Small intestine (tissue), 7 donors: ENCODE measurements at regions not wholly inside any gene's neighbourhood (a gene's known extent, or its start where the extent isn't known, plus 50 kb on each side); places are given as distances from the start of the nearest gene placed in this dataset.

Source experiments
- DNase-seq, 2 donors: peaks; one replicate each; pipeline versions ENCODE4 v3.0.0 to v3.0.0-alpha.2; 2013
- FAIRE-seq: peaks from 2 replicates; lab custom pipeline; 2012; peaks lifted over from hg19 to GRCh38; lab: Jason Lieb, UNC
- H3K27ac ChIP-seq, 3 donors: one replicate each; pipeline ENCODE4 v1.5.1; 2013; ENCODE audit warnings: low read length in 2 of 3, mild to moderate bottlenecking in 2 of 3, control low read depth in 1 of 3, inconsistent platforms in 1 of 3, low read depth in 1 of 3, moderate library complexity in 1 of 3
- H3K27me3 ChIP-seq, 3 donors: one replicate each; pipeline ENCODE4 v1.6.1; 2013; ENCODE audit warnings: low read length in 3 of 3, inconsistent platforms in 1 of 3; ENCODE audit not compliant: control insufficient read depth in 3 of 3, insufficient read depth in 3 of 3
- H3K36me3 ChIP-seq, 3 donors: one replicate each; pipeline ENCODE4 v1.6.1; 2013; ENCODE audit warnings: low read length in 3 of 3, inconsistent platforms in 1 of 3, low read depth in 1 of 3, mild to moderate bottlenecking in 1 of 3, moderate library complexity in 1 of 3; ENCODE audit not compliant: control insufficient read depth in 3 of 3, insufficient read depth in 2 of 3
- H3K4me1 ChIP-seq, 3 donors: one replicate each; pipeline ENCODE4 v1.6.1; 2013; ENCODE audit warnings: low read length in 2 of 3, inconsistent platforms in 1 of 3, low read depth in 1 of 3, mild to moderate bottlenecking in 1 of 3, moderate library complexity in 1 of 3; ENCODE audit not compliant: control insufficient read depth in 3 of 3, insufficient read depth in 2 of 3
- H3K4me3 ChIP-seq, 3 donors: one replicate each; pipeline ENCODE4 v1.5.1; 2013; ENCODE audit warnings: low read length in 3 of 3, control low read depth in 1 of 3, inconsistent platforms in 1 of 3, low read depth in 1 of 3, mild to moderate bottlenecking in 1 of 3, moderate library complexity in 1 of 3
- H3K9me3 ChIP-seq, 2 donors: one replicate each; pipeline ENCODE4 v1.6.1; 2013; ENCODE audit warnings: low read depth in 1 of 2, low read length in 1 of 2; ENCODE audit not compliant: control insufficient read depth in 2 of 2, insufficient read depth in 1 of 2
- WGBS, 3 donors: extraction: QIAGEN DNeasy Blood & Tissue Kit; methylation state at CpG; one replicate each; pipeline ENCODE4 v1.1.7; 2013; 5-methylcytosine and 5-hydroxymethylcytosine counted together
- donor health status: healthy with polysubstance abuse.
- donor health status: control.
- donor health status: control.
- donor health status: Bipolar disorder and iron deficiency.
- donor health status: healthy.

GRCh38 chr4:175905925-175906324 is 93.9 kb upstream of the GPM6A start:
- Histone ChIP-seq H3K27me3 (no peaks in the 10 kb centered on the region), H3K4me3 (no peak overlapping the region), H3K9me3 (no peaks in the 10 kb centered on the region), H3K4me1 (no peaks in the 10 kb centered on the region), H3K27ac (no peak overlapping the region), H3K36me3 (no peaks in the 10 kb centered on the region)
- DNase-seq (no peak), FAIRE-seq (no peak)
- WGBS, 3 donors = 72 to 84% (median 77%) methylated on average over 2 of the region's 2 CpGs

- Histone ChIP-seq H3K4me1 (no peaks in the 10 kb centered on the region), H3K9me3 (no peaks in the 10 kb centered on the region), H3K27me3 (no peaks in the 10 kb centered on the region), H3K4me3 (no peak overlapping the region), H3K36me3 (no peaks in the 10 kb centered on the region), H3K27ac (no peak overlapping the region)
- DNase-seq = no peak
- WGBS, 3 donors = 84 to 87% (median 86%) methylated on average over 5 of the region's 5 CpGs
- FAIRE-seq = no peak
These were observed 94.3 kb upstream of the GPM6A start for GRCh38 chr4:175906384-175906783.

GRCh38 chr4:175910700-175911099 is 98.6 kb upstream of the GPM6A start:
- FAIRE-seq (no peak), DNase-seq (no peak)
- Histone ChIP-seq H3K27me3 (no peaks in the 10 kb centered on the region), H3K27ac (no peak overlapping the region), H3K9me3 (no peaks in the 10 kb centered on the region), H3K4me1 (no peaks in the 10 kb centered on the region), H3K4me3 (no peak overlapping the region), H3K36me3 (no peaks in the 10 kb centered on the region)
- 70 to 73% (median 72%) methylated on average over 4 of the region's 4 CpGs for WGBS, 3 donors

GRCh38 chr4:175916626-175917351 is 104.7 kb upstream of the GPM6A start:
- no peak overlapping the region for H3K4me3 ChIP-seq
- WGBS, 3 donors = 72 to 83% (median 82%) methylated on average over 6 of the region's 6 CpGs
- H3K27ac ChIP-seq = no peak overlapping the region
- DNase-seq (no peak), FAIRE-seq (no peak)
- no peaks in the 10 kb centered on the region for H3K4me1 ChIP-seq
- no peaks in the 10 kb centered on the region for H3K27me3 ChIP-seq
- H3K9me3 ChIP-seq = no peaks in the 10 kb centered on the region
- H3K36me3 ChIP-seq = no peaks in the 10 kb centered on the region

GRCh38 chr4:175927121-175927520 is 115.1 kb upstream of the GPM6A start:
- WGBS, 3 donors = 84 to 90% (median 87%) methylated on average over 5 of the region's 5 CpGs
- Histone ChIP-seq H3K27me3 (no peaks in the 10 kb centered on the region), H3K27ac (no peak overlapping the region), H3K4me1 (no peaks in the 10 kb centered on the region), H3K9me3 (no peaks in the 10 kb centered on the region), H3K4me3 (no peak overlapping the region), H3K36me3 (no peaks in the 10 kb centered on the region)
- FAIRE-seq (no peak), DNase-seq (no peak)

GRCh38 chr4:175929441-175929840 is 117.4 kb upstream of the GPM6A start:
- Histone ChIP-seq H3K27ac (no peak overlapping the region), H3K36me3 (no peaks in the 10 kb centered on the region), H3K4me3 (no peak overlapping the region), H3K4me1 (no peaks in the 10 kb centered on the region), H3K27me3 (no peaks in the 10 kb centered on the region), H3K9me3 (no peaks in the 10 kb centered on the region)
- DNase-seq (no peak), FAIRE-seq (no peak)
- 24 to 47% (median 34%) methylated on average over 3 of the region's 3 CpGs for WGBS, 3 donors

GRCh38 chr4:175929932-175930331 is 117.9 kb upstream of the GPM6A start:
- no peaks in the 10 kb centered on the region for H3K36me3 ChIP-seq
- H3K27me3 ChIP-seq = no peaks in the 10 kb centered on the region
- no peak for FAIRE-seq
- H3K9me3 ChIP-seq = no peaks in the 10 kb centered on the region
- DNase-seq = no peak
- H3K27ac ChIP-seq = no peak overlapping the region
- H3K4me1 ChIP-seq = no peaks in the 10 kb centered on the region
- 65 to 67% (median 67%) methylated on average over 3 of the region's 3 CpGs for WGBS, 3 donors
- no peak overlapping the region for H3K4me3 ChIP-seq

- FAIRE-seq (no peak), DNase-seq (no peak)
- H3K9me3 ChIP-seq = no peaks in the 10 kb centered on the region
These were observed 118.4 kb upstream of the GPM6A start for GRCh38 chr4:175930471-175930870.

GRCh38 chr4:175932116-175932515 is 120.1 kb upstream of the GPM6A start:
- H3K27me3 ChIP-seq = no peaks in the 10 kb centered on the region
- H3K4me3 ChIP-seq = no peak overlapping the region
- WGBS, 3 donors = 93 to 97% (median 94%) methylated on average over 9 of the region's 9 CpGs
- H3K4me1 ChIP-seq = no peaks in the 10 kb centered on the region
- H3K36me3 ChIP-seq = no peaks in the 10 kb centered on the region
- DNase-seq (no peak), FAIRE-seq (no peak)
- no peaks in the 10 kb centered on the region for H3K9me3 ChIP-seq
- no peak overlapping the region for H3K27ac ChIP-seq

More at GRCh38 chr4:175930471-175930870, 118.4 kb upstream of the GPM6A start:
- Histone ChIP-seq H3K27me3 (no peaks in the 10 kb centered on the region), H3K36me3 (no peaks in the 10 kb centered on the region), H3K27ac (no peak overlapping the region), H3K4me1 (no peaks in the 10 kb centered on the region), H3K4me3 (no peak overlapping the region)
